Vagina (tissue), 2 donors: ENCODE measurements at regions not wholly inside any gene's neighbourhood (a gene's known extent, or its start where the extent isn't known, plus 50 kb on each side); places are given as distances from the start of the nearest gene placed in this dataset.
"Not testable (repeated sequence)": the region's sequence is repeated elsewhere in the genome, so short reads cannot be mapped to it uniquely, and the experiment has no call there.

ENCODE experiments used
- POLR2AphosphoS5 ChIP-seq, 2 donors: sonication (generic); formaldehyde crosslinking; IDR thresholded peaks; one replicate each; pipeline ENCODE4 v1.9.0; 2017; ENCODE audit warnings: antibody characterized with exemption in 2 of 2, mild to moderate bottlenecking in 2 of 2, low read depth in 1 of 2; ENCODE audit not compliant: insufficient read depth in 1 of 2
- TF ChIP-seq, protein P1 (sequence below), 3 experiments: fragments of 450-650 bp in 2 of 3; fragments of 200-600 bp in 1 of 3; sonication (generic) in 1 of 3; IDR thresholded peaks; one replicate each; pipeline ENCODE4 v1.5.1; 2017 to 2019; ENCODE audit warnings: antibody characterized with exemption in 3 of 3, mild to moderate bottlenecking in 2 of 3, moderate library complexity in 2 of 3

DNA sequence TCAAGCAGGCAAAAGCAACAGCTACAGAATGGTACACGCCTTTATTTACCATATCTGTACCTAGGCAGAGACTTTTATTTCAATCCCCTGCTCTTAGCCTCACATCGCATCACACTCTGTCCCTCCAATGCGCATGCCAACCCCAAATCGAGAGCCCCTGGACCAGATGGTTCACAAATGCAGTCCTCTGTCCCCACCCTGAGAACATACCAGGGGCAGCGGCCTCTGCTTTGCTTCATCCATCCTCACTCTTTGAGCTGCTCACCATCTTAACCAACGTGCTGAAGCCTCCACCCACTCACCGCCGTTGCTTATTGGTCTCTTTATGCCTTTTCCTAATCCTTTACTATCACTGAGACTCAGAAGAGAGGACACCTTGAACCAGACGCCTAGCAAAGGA, 56.9 kb upstream of the CDR2 start:
- TF ChIP-seq, protein P1, sequence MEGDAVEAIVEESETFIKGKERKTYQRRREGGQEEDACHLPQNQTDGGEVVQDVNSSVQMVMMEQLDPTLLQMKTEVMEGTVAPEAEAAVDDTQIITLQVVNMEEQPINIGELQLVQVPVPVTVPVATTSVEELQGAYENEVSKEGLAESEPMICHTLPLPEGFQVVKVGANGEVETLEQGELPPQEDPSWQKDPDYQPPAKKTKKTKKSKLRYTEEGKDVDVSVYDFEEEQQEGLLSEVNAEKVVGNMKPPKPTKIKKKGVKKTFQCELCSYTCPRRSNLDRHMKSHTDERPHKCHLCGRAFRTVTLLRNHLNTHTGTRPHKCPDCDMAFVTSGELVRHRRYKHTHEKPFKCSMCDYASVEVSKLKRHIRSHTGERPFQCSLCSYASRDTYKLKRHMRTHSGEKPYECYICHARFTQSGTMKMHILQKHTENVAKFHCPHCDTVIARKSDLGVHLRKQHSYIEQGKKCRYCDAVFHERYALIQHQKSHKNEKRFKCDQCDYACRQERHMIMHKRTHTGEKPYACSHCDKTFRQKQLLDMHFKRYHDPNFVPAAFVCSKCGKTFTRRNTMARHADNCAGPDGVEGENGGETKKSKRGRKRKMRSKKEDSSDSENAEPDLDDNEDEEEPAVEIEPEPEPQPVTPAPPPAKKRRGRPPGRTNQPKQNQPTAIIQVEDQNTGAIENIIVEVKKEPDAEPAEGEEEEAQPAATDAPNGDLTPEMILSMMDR (IDR thresholded peaks at IDR 0.05), result not testable (repeated sequence)
- TF ChIP-seq POLR2AphosphoS5 (IDR thresholded peaks at IDR 0.05; ENCODE audit: insufficient read depth in 1 of 2, low read depth in 1 of 2), result not testable (repeated sequence)
